ENCODE measurements at regions not wholly inside any gene's neighbourhood (a gene's known extent, or its start where the extent isn't known, plus 50 kb on each side); places are given as distances from the start of the nearest gene placed in this dataset.

DNA sequence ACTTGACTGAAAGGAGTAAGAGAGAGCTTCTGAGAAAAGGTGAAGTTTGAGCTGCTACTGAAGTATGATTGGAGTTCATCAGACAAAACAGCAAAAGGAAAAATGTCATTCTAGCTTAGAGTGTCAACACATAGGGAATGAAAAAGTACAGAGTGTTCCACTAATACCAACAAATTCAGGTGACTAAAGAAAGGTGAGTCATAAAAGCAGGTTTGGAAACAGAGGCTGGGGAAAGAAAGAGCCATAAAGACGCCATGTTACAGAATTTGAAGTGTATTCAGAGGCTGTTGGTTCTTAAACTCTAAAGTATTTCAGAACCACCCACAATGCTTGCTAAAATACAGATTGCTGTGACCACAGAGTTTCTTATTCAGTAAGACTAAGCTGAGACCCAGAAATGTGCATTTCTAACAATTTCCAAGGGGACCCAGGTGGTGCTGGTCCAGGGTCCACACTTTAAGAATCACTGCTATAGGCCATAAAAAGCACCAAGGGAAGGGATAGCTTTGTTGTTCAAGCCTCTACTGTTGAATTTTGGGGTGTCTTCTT, 143.1 kb downstream of the ELAPOR2 start:
- H3K36me3 Mint-ChIP-seq (ENCODE audit: insufficient read depth, unreplicated experiment) = no peaks in the 10 kb centered on the region
- no peak overlapping the region for H3K27ac Mint-ChIP-seq (ENCODE audit: unreplicated experiment)
- peaks cover 13% of the 10 kb centered on the region for H3K27me3 Mint-ChIP-seq (ENCODE audit: unreplicated experiment)
- BruUV-seq (replicated peaks) = no TSS peak
- no peaks in the 10 kb centered on the region for H3K9me3 Mint-ChIP-seq (ENCODE audit: low read depth, unreplicated experiment)
- no peak overlapping the region for H3K4me3 Mint-ChIP-seq (ENCODE audit: low read depth, unreplicated experiment)
- no peak for DNase-seq
- CTCF ChIA-PET = no interaction called here
- H3K4me1 Mint-ChIP-seq (ENCODE audit: low read depth, unreplicated experiment) = no peaks in the 10 kb centered on the region
- TF ChIP-seq, protein P1, sequence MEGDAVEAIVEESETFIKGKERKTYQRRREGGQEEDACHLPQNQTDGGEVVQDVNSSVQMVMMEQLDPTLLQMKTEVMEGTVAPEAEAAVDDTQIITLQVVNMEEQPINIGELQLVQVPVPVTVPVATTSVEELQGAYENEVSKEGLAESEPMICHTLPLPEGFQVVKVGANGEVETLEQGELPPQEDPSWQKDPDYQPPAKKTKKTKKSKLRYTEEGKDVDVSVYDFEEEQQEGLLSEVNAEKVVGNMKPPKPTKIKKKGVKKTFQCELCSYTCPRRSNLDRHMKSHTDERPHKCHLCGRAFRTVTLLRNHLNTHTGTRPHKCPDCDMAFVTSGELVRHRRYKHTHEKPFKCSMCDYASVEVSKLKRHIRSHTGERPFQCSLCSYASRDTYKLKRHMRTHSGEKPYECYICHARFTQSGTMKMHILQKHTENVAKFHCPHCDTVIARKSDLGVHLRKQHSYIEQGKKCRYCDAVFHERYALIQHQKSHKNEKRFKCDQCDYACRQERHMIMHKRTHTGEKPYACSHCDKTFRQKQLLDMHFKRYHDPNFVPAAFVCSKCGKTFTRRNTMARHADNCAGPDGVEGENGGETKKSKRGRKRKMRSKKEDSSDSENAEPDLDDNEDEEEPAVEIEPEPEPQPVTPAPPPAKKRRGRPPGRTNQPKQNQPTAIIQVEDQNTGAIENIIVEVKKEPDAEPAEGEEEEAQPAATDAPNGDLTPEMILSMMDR (IDR thresholded peaks at IDR 0.05; ENCODE audit: unreplicated experiment) = no peak
- intact Hi-C loops (cut with micrococcal nuclease; ENCODE audit: unreplicated experiment) = no loop called here

DNA sequence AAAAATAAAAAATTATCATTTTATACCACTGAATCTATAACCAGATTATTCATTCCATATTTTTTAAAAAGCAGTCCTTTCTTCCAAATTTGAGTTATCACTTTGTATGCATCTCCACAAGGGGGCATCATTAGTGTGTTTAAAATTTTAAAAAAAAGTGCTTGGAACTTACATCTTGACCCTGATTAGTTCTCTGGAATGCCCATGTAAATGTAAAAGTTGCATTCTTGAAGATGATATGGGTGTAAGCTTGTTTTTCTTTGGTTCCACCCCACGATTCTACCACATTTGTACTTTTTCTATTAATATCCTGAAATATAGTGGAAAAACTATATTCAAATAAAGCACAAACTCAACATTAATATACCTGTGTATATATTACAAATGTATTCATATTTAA, 144.9 kb downstream of the ELAPOR2 start:
- Mint-ChIP-seq H3K9me3 (ENCODE audit: low read depth, unreplicated experiment) (no peaks in the 10 kb centered on the region), H3K27ac (ENCODE audit: unreplicated experiment) (no peak overlapping the region), H3K27me3 (ENCODE audit: unreplicated experiment) (peaks cover 13% of the 10 kb centered on the region), H3K4me1 (ENCODE audit: low read depth, unreplicated experiment) (no peaks in the 10 kb centered on the region), H3K4me3 (ENCODE audit: low read depth, unreplicated experiment) (no peak overlapping the region), H3K36me3 (ENCODE audit: insufficient read depth, unreplicated experiment) (no peaks in the 10 kb centered on the region)
- intact Hi-C loops (cut with micrococcal nuclease; ENCODE audit: unreplicated experiment) = no loop called here
- DNase-seq = peak; percentile 2
- CTCF ChIA-PET = no interaction called here
- TF ChIP-seq, protein P1 (IDR thresholded peaks at IDR 0.05; ENCODE audit: unreplicated experiment) = no peak
- BruUV-seq (replicated peaks) = no TSS peak

Measured in Calu3 (cell line).